CD14-positive monocyte (primary cell): ENCODE measurements at regions not wholly inside any gene's neighbourhood (a gene's known extent, or its start where the extent isn't known, plus 50 kb on each side); places are given as distances from the start of the nearest gene placed in this dataset.

Experiments
- DNase-seq, 3 donors: peaks; one replicate each; pipeline ENCODE4 v3.0.0-alpha.2; 2011 to 2022
- H2AFZ ChIP-seq: 2 replicates; pipeline ENCODE4 v1.6.0; 2012; ENCODE audit warnings: mild to moderate bottlenecking, low read depth, low read length, inconsistent platforms; ENCODE audit not compliant: insufficient read depth, poor library complexity, severe bottlenecking
- H3K27ac ChIP-seq, 2 donors: 1 replicate in 1 of 2; 2 replicates in 1 of 2; pipeline ENCODE4 v1.5.1; 2012 to 2013; ENCODE audit warnings: low read length in 2 of 2, control low read depth in 1 of 2, inconsistent platforms in 1 of 2, low read depth in 1 of 2, mild to moderate bottlenecking in 1 of 2
- H3K27me3 ChIP-seq, 2 donors: one replicate each; pipeline versions ENCODE4 v1.6.0 to v1.6.1; 2011 to 2013; ENCODE audit warnings: low read length in 2 of 2; ENCODE audit not compliant: control insufficient read depth in 2 of 2, insufficient read depth in 2 of 2
- H3K36me3 ChIP-seq, 2 donors: replicated peaks in 1 of 2; 1 replicate in 1 of 2; 2 replicates in 1 of 2; pipeline versions ENCODE4 v1.5.1 to v1.6.1; 2012 to 2013; ENCODE audit warnings: low read length in 2 of 2, control low read depth in 1 of 2, inconsistent platforms in 1 of 2, mild to moderate bottlenecking in 1 of 2; ENCODE audit not compliant: insufficient read depth in 2 of 2, control insufficient read depth in 1 of 2
- H3K4me1 ChIP-seq, 2 donors: 1 replicate in 1 of 2; 2 replicates in 1 of 2; pipeline versions ENCODE4 v1.5.1 to v1.6.1; 2012 to 2013; ENCODE audit warnings: low read length in 2 of 2, control low read depth in 1 of 2, inconsistent platforms in 1 of 2, mild to moderate bottlenecking in 1 of 2, moderate library complexity in 1 of 2; ENCODE audit not compliant: insufficient read depth in 2 of 2, control insufficient read depth in 1 of 2
- H3K4me2 ChIP-seq: replicated peaks from 2 replicates; pipeline ENCODE3; 2012; ENCODE audit warnings: low read length, moderate library complexity, mild to moderate bottlenecking; ENCODE audit not compliant: poor library complexity, severe bottlenecking; ENCODE audit errors: extremely low read depth
- H3K4me3 ChIP-seq, 3 experiments: fragments of 200-600 bp in 1 of 3; sonication (generic) in 1 of 3; replicated peaks in 1 of 3; 1 replicate in 2 of 3; 2 replicates in 1 of 3; pipeline ENCODE4 v1.5.1; 2011 to 2013; ENCODE audit warnings: low read length in 3 of 3, mild to moderate bottlenecking in 3 of 3, control low read depth in 2 of 3, low read depth in 2 of 3, inconsistent platforms in 1 of 3, moderate library complexity in 1 of 3
- H3K79me2 ChIP-seq: 2 replicates; pipeline ENCODE4 v1.6.0; 2012; ENCODE audit warnings: mild to moderate bottlenecking, control low read depth, inconsistent platforms, low read length, moderate library complexity; ENCODE audit not compliant: insufficient read depth
- H3K9ac ChIP-seq: 2 replicates; pipeline ENCODE4 v1.6.0; 2017; ENCODE audit warnings: low read length, mild to moderate bottlenecking; ENCODE audit not compliant: insufficient read depth, poor library complexity, severe bottlenecking
- H3K9me3 ChIP-seq, 2 donors: replicated peaks in 1 of 2; 1 replicate in 1 of 2; 2 replicates in 1 of 2; pipeline versions ENCODE4 v1.5.1 to v1.6.1; 2012 to 2013; ENCODE audit warnings: low read length in 2 of 2, control low read depth in 1 of 2; ENCODE audit not compliant: control insufficient read depth in 1 of 2, insufficient read depth in 1 of 2
- H4K20me1 ChIP-seq: 2 replicates; pipeline ENCODE4 v1.6.0; 2012; ENCODE audit warnings: mild to moderate bottlenecking, low read length, control low read depth, moderate library complexity; ENCODE audit not compliant: insufficient read depth
- H3K27ac Mint-ChIP-seq, 7 donors: one replicate each; pipeline ENCODE4 v1.8.0; 2020; ENCODE audit warnings: mild to moderate bottlenecking in 7 of 7, mixed read lengths in 7 of 7, moderate library complexity in 6 of 7, inconsistent platforms in 2 of 7
- H3K27me3 Mint-ChIP-seq, 3 donors: one replicate each; pipeline ENCODE4 v1.8.0; 2021 to 2022; ENCODE audit warnings: low read depth in 3 of 3, mild to moderate bottlenecking in 3 of 3, mixed read lengths in 3 of 3, moderate library complexity in 3 of 3, inconsistent platforms in 1 of 3
- H3K36me3 Mint-ChIP-seq, 2 donors: one replicate each; pipeline ENCODE4 v1.8.0; 2020; ENCODE audit warnings: mixed read lengths in 2 of 2, inconsistent platforms in 1 of 2, mild to moderate bottlenecking in 1 of 2
- H3K4me1 Mint-ChIP-seq: one replicate; pipeline ENCODE4 v1.8.0; 2020; ENCODE audit warnings: mild to moderate bottlenecking, mixed read lengths
- H3K4me3 Mint-ChIP-seq, 2 donors: one replicate each; pipeline ENCODE4 v1.8.0; 2020; ENCODE audit warnings: mild to moderate bottlenecking in 2 of 2, mixed read lengths in 2 of 2, moderate library complexity in 1 of 2
- H3K9me3 Mint-ChIP-seq, 7 donors: one replicate each; pipeline ENCODE4 v1.8.0; 2020 to 2022; ENCODE audit warnings: mixed read lengths in 7 of 7, mild to moderate bottlenecking in 6 of 7, moderate library complexity in 6 of 7, inconsistent platforms in 2 of 7
- CTCF ChIP-seq: fragments of 200-600 bp; IDR thresholded peaks from one replicate; pipeline ENCODE4 v1.8.0; 2022; ENCODE audit warnings: antibody characterized with exemption, mild to moderate bottlenecking
- WGBS: methylation state at CpG from one replicate; pipeline ENCODE4 v1.1.5; 2013; ENCODE audit warnings: missing lambda C conversion rate; ENCODE audit not compliant: insufficient coverage; 5-methylcytosine and 5-hydroxymethylcytosine counted together
- intact Hi-C, 2 donors: fragments of 100-400 bp; cut with micrococcal nuclease; formaldehyde crosslinking; loops; one replicate each; pipeline versions ENCODE4 v1.15.0 to v1.15.1; 2023

GRCh38 chr15:93913310-93913709, 318.1 kb upstream of the MCTP2 start:
- no peaks in the 10 kb centered on the region for H3K4me1 ChIP-seq
- H3K4me2 ChIP-seq: no peak overlapping the region
- no peak for TF ChIP-seq CTCF
- intact Hi-C loops: no loop called here
- Mint-ChIP-seq H3K9me3 (peaks cover 0 to 2% (median 0%) of the 10 kb centered on the region in 7 donors), H3K27ac (peak overlapping the region in 1 of 7 donors; percentile 70), H3K4me3 (no peak overlapping the region), H3K27me3 (no peaks in the 10 kb centered on the region), H3K36me3 (no peaks in the 10 kb centered on the region), H3K4me1 (no peaks in the 10 kb centered on the region)
- H3K27me3 ChIP-seq: no peaks in the 10 kb centered on the region
- H3K27ac ChIP-seq: no peak overlapping the region
- WGBS: 40% methylated on average over 1 of the region's 2 CpGs
- H3K36me3 ChIP-seq: no peaks in the 10 kb centered on the region
- H3K9ac ChIP-seq: no peak overlapping the region
- no peaks in the 10 kb centered on the region for H4K20me1 ChIP-seq
- no peak overlapping the region for H2AFZ ChIP-seq
- H3K4me3 ChIP-seq: no peak overlapping the region
- DNase-seq: no peak
- no peaks in the 10 kb centered on the region for H3K79me2 ChIP-seq
- H3K9me3 ChIP-seq: no peaks in the 10 kb centered on the region

- intact Hi-C loops: no loop called here
- no peak for DNase-seq
Measured at GRCh38 chr15:93900476-93901400, 330.6 kb upstream of the MCTP2 start.

More at GRCh38 chr15:93900476-93901400, 330.6 kb upstream of the MCTP2 start:
- 99% methylated on average over 33 of the region's 39 CpGs for WGBS
- Mint-ChIP-seq H3K4me1 (no peaks in the 10 kb centered on the region), H3K27ac (no peak overlapping the region), H3K4me3 (no peak overlapping the region), H3K27me3 (peaks cover 0 to 2% (median 0%) of the 10 kb centered on the region in 3 donors), H3K36me3 (no peaks in the 10 kb centered on the region), H3K9me3 (peaks cover 0 to 13% (median 2%) of the 10 kb centered on the region in 7 donors)
- H3K79me2 ChIP-seq: no peaks in the 10 kb centered on the region
- H3K9ac ChIP-seq: no peak overlapping the region
- TF ChIP-seq CTCF: no peak
- H3K4me3 ChIP-seq: no peak overlapping the region
- H3K4me2 ChIP-seq: no peak overlapping the region
- H3K36me3 ChIP-seq: no peaks in the 10 kb centered on the region
- H3K27ac ChIP-seq: no peak overlapping the region
- no peaks in the 10 kb centered on the region for H4K20me1 ChIP-seq
- H3K9me3 ChIP-seq: no peaks in the 10 kb centered on the region
- H3K4me1 ChIP-seq: no peaks in the 10 kb centered on the region
- H3K27me3 ChIP-seq: no peaks in the 10 kb centered on the region
- H2AFZ ChIP-seq: no peak overlapping the region
